ENCODE measurements at regions not wholly inside any gene's neighbourhood (a gene's known extent, or its start where the extent isn't known, plus 50 kb on each side); places are given as distances from the start of the nearest gene placed in this dataset.

- Mint-ChIP-seq H3K36me3 (ENCODE audit: unreplicated experiment) (no peaks in the 10 kb centered on the region), H3K27ac (ENCODE audit: unreplicated experiment) (no peak overlapping the region)
Observed at GRCh38 chr13:60976367-60976766, 439.3 kb downstream of the PCDH20 start.

DNA sequence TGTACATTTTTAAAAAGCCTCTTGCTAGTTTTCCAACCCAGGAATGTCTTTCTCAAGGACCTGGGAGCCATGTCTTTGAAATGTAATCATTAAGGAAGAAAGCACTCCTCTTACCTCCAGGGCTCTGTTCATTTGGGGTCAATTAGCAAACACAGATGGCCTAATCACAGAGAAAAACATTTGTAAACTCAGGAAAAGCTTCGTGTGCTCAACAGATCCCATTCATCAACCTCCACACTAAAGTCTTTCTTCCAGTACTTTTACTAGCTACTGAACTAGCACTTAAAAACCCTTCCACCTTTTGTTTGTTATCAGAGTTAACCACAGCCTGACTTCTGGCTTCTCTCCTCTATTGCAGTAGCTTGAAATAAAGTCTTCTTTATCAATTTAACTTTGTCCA, 441.4 kb downstream of the PCDH20 start:
- Mint-ChIP-seq H3K9me3 (ENCODE audit: unreplicated experiment) (peaks cover 9% of the 10 kb centered on the region), H3K27ac (ENCODE audit: unreplicated experiment) (no peak overlapping the region), H3K4me3 (ENCODE audit: unreplicated experiment) (no peak overlapping the region), H3K4me1 (ENCODE audit: unreplicated experiment) (no peaks in the 10 kb centered on the region), H3K27me3 (ENCODE audit: unreplicated experiment) (no peaks in the 10 kb centered on the region), H3K36me3 (ENCODE audit: unreplicated experiment) (no peaks in the 10 kb centered on the region)
- TF ChIP-seq, protein P1, sequence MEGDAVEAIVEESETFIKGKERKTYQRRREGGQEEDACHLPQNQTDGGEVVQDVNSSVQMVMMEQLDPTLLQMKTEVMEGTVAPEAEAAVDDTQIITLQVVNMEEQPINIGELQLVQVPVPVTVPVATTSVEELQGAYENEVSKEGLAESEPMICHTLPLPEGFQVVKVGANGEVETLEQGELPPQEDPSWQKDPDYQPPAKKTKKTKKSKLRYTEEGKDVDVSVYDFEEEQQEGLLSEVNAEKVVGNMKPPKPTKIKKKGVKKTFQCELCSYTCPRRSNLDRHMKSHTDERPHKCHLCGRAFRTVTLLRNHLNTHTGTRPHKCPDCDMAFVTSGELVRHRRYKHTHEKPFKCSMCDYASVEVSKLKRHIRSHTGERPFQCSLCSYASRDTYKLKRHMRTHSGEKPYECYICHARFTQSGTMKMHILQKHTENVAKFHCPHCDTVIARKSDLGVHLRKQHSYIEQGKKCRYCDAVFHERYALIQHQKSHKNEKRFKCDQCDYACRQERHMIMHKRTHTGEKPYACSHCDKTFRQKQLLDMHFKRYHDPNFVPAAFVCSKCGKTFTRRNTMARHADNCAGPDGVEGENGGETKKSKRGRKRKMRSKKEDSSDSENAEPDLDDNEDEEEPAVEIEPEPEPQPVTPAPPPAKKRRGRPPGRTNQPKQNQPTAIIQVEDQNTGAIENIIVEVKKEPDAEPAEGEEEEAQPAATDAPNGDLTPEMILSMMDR (IDR thresholded peaks at IDR 0.05) = no peak
- DNase-seq (ENCODE audit: extremely low spot score, unreplicated experiment) = no peak

More at GRCh38 chr13:60976367-60976766, 439.3 kb downstream of the PCDH20 start:
- Mint-ChIP-seq H3K4me3 (ENCODE audit: unreplicated experiment) (no peak overlapping the region), H3K4me1 (ENCODE audit: unreplicated experiment) (no peaks in the 10 kb centered on the region), H3K27me3 (ENCODE audit: unreplicated experiment) (no peaks in the 10 kb centered on the region), H3K9me3 (ENCODE audit: unreplicated experiment) (peaks cover 13% of the 10 kb centered on the region)
- TF ChIP-seq, protein P1 (IDR thresholded peaks at IDR 0.05) = no peak
- no peak for DNase-seq (ENCODE audit: extremely low spot score, unreplicated experiment)

DNA sequence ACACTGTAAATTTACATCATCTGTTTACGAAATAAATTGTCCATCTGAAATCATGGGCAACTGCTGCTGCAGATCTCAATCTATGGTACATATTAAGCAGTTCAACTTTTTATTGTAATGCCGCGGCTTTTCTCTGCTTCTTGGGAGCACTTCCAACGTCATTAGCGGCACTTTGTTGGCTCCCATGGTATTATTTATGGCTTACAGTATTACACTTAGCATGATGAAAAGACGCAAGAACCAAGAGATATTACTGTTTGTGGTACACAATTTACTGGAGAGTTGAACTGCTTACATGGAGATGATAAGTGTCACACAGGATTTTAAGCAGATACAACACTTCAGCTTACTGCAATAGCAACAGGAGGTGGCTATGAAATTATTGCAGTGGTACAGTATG, 442.1 kb downstream of the PCDH20 start:
- DNase-seq (ENCODE audit: extremely low spot score, unreplicated experiment) = no peak
- H3K27ac Mint-ChIP-seq (ENCODE audit: unreplicated experiment) = no peak overlapping the region
- H3K4me3 Mint-ChIP-seq (ENCODE audit: unreplicated experiment) = no peak overlapping the region
- no peaks in the 10 kb centered on the region for H3K4me1 Mint-ChIP-seq (ENCODE audit: unreplicated experiment)
- TF ChIP-seq, protein P1 (IDR thresholded peaks at IDR 0.05) = no peak
- H3K9me3 Mint-ChIP-seq (ENCODE audit: unreplicated experiment) = peaks cover 4% of the 10 kb centered on the region
- H3K36me3 Mint-ChIP-seq (ENCODE audit: unreplicated experiment) = no peaks in the 10 kb centered on the region
- H3K27me3 Mint-ChIP-seq (ENCODE audit: unreplicated experiment) = no peaks in the 10 kb centered on the region

DNA sequence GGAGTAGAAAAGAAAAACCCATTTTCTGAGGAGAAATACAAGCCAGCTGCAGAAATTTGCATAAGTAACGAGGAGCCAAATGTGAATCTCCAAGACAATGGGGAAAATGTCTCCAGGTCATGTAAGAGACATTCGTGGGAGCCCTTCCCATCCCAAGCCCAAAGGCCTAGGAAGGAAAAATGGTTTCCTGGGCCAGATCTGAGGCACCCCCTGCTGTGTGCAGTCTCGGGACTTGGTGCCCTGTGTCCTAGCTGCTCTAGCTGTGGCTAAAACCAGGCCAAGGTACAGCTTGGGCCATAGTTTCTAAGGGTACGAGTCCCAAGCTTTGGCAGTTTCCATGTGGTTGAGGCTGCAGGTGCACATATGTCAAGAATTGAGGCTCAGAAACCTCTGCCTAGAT, 444.9 kb downstream of the PCDH20 start:
- Mint-ChIP-seq H3K4me1 (ENCODE audit: unreplicated experiment) (no peaks in the 10 kb centered on the region), H3K36me3 (ENCODE audit: unreplicated experiment) (no peaks in the 10 kb centered on the region), H3K9me3 (ENCODE audit: unreplicated experiment) (no peaks in the 10 kb centered on the region), H3K27me3 (ENCODE audit: unreplicated experiment) (peaks cover 6% of the 10 kb centered on the region), H3K27ac (ENCODE audit: unreplicated experiment) (no peak overlapping the region), H3K4me3 (ENCODE audit: unreplicated experiment) (no peak overlapping the region)
- no peak for DNase-seq (ENCODE audit: extremely low spot score, unreplicated experiment)
- TF ChIP-seq, protein P1 (IDR thresholded peaks at IDR 0.05) = no peak

- TF ChIP-seq, protein P1 (IDR thresholded peaks at IDR 0.05) = no peak
- Mint-ChIP-seq H3K9me3 (ENCODE audit: unreplicated experiment) (no peaks in the 10 kb centered on the region), H3K27ac (ENCODE audit: unreplicated experiment) (no peak overlapping the region), H3K4me3 (ENCODE audit: unreplicated experiment) (no peak overlapping the region), H3K36me3 (ENCODE audit: unreplicated experiment) (no peaks in the 10 kb centered on the region), H3K4me1 (ENCODE audit: unreplicated experiment) (no peaks in the 10 kb centered on the region), H3K27me3 (ENCODE audit: unreplicated experiment) (peaks cover 6% of the 10 kb centered on the region)
- no peak for DNase-seq (ENCODE audit: extremely low spot score, unreplicated experiment)
Observed at GRCh38 chr13:60969656-60970055, 446.0 kb downstream of the PCDH20 start.

Data from osteocyte (in vitro differentiated cells).